SH-SY5Y (cell line): ENCODE measurements at regions not wholly inside any gene's neighbourhood (a gene's known extent, or its start where the extent isn't known, plus 50 kb on each side); places are given as distances from the start of the nearest gene placed in this dataset.

Experiments
- GATA2 ChIP-seq: IDR thresholded peaks from 2 replicates; pipeline ENCODE4 v1.6.1; 2011; ENCODE audit warnings: mild to moderate bottlenecking, low read depth, low read length
- GATA3 ChIP-seq: IDR thresholded peaks from 2 replicates; pipeline ENCODE4 v1.6.1; 2011; ENCODE audit warnings: low read depth, mild to moderate bottlenecking, low read length, moderate library complexity

- TF ChIP-seq GATA2: no peak
- no peak for TF ChIP-seq GATA3
Measured at GRCh38 chr3:159171333-159171732, 369.5 kb downstream of the MFSD1 start.

DNA sequence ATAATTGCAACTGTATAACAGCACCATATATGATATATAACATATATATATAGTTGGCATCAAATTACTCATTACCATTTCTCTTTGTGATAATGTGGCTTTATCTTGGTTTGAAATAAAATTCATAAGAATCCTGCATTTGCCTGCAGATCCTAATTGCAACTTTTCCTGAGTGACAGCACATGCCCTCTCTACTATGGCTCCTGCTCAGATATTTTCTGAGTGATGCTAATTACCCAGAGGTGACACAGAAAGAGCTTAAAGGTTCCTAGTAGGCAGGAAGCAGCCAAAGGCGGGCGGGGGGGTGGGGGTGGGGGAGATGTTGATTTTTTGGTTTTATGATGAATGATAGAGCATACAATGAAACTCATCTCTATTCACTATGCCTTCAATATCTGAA, 370.6 kb downstream of the MFSD1 start:
- TF ChIP-seq GATA2 (no peak), GATA3 (no peak)

DNA sequence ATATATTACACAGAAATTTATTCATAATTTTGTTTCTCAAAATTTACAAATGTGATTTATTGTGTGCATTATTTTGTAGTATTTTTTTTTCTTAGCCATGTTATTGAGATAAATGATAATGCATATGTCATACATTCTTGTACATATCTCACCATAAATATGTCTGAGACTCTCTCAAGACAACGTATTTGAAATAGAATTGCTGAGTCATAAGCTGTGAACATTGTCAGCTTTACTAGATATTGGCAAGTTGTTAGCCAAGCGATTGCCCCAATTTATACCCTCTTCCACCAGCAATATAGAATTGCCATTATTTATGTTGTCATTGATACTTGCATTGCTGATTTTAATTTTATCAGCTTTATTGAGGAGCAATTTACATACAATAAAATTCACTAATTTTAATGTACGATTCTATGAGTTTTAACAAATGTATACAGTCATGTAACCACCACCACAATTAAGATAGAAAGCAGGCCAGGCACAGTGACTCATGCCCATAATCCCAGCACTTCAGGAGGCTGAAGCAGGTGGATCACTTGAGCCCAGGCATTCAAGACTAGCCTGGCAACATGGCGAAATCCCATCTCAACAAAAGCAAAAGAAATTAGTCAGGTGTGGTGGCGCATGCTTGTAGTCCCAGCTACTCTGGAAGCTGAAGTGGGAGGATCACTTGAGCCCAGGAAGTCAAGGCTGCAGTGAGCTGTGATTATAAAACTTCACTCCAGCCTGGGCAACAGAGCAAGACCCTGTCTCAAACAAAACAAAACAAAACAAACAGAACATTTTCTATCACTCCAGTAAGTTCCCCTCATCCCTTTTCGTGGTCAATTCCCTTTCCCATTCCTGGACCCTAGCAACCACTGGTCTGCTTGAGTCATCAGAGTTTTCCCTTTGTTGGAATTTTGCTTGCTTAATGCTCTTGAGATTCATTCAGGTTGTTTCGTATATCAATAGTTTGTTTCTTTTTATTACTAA, 373.1 kb downstream of the MFSD1 start:
- TF ChIP-seq GATA2 (no peak), GATA3 (no peak)

DNA sequence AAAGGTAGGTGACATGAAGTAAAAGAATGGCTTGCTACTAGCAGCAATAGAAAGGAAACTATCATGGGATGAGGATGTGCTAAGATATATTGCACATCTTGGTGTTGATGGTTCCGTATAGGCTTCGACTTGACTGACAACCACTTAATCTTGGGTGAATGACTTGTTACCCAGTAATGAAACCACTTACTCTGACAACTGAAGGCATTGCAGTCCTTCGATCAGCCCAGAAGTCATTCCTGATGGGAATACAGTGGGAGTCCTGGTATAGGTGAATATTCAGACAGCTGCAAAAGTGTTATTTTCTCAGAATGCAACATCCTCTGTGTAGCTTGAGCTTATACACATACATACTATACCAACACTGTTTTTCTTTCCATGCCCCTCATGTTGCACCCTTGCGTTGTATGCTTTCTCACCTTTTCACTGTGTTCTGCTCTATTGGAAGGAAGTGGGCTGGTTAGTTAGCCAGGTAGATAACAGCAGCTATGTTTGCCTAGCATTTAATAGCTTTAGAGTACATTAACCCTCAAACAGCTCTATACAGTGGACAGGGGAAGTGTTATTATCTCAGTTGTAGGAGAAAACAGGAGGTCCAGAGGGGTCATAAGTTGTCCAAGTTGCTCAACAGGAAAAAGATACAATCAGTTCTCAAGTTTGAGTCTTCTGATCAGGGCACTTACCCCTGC, 376.5 kb downstream of the MFSD1 start:
- TF ChIP-seq GATA2 (no peak), GATA3 (no peak)

DNA sequence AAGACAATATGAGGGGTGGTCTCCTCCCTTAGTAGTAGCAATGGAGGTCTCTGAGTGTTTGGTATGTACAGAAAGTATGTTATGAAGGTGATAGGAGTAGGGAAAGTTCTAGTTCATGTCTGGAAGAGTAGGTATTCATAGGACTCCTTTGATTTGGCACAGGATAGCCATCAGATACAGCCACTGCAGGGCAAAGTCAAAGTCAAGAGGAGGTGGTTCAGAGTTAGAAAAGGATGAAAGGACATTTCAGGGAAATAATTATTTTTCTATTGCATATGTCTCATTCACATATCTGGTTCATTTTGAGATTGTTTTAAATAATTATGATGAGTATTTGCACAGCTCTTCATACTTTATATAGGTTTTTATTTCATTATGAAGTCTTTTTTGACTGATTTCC, 381.1 kb downstream of the MFSD1 start:
- no peak for TF ChIP-seq GATA3
- TF ChIP-seq GATA2: no peak

GRCh38 chr3:159185443-159186050, 383.7 kb downstream of the MFSD1 start:
- TF ChIP-seq GATA3 (no peak), GATA2 (no peak)

- TF ChIP-seq GATA3: no peak
- no peak for TF ChIP-seq GATA2
Measured at GRCh38 chr3:159186581-159186980, 384.7 kb downstream of the MFSD1 start.

DNA sequence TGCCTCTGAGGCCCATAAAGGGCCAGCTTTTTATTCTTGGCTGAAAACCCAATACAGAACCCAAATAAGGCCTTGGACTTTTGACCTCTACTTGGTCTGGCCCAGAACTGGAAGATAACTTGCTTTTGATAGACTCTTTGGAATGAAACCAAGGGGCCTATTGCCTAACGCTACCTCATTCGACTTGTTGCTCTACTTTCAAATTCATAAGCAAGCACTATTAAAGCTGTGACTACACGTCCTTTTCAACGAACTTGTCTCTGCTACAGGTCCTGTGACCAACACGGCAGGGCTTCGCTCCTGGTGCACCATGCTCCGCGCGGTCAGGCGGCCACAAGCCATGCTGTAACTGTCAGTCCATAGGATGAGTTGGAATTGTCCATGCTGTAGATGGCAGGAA, 385.4 kb downstream of the MFSD1 start:
- no peak for TF ChIP-seq GATA3
- no peak for TF ChIP-seq GATA2

DNA sequence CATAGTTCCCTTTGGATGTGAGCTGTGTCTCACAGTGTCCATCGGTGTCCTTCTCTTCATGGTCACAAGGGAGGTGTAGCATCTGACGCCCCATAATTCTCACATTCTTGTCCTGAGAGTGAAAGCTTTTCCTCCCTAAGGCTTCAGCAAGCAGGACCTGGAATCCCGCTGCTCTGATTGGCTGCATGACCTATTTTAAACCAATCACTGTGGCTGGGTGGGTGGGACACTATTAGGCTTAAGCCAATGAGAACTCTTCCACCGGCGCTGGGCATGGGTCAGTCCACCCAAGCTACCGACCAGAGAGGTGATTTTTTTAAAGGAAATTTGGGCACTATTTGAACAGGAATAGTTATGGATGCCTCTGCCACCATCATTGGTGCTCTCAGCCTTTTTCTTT, 385.9 kb downstream of the MFSD1 start:
- no peak for TF ChIP-seq GATA2
- no peak for TF ChIP-seq GATA3

- TF ChIP-seq GATA2: no peak
- TF ChIP-seq GATA3: no peak
Measured at GRCh38 chr3:159189994-159190669, 388.3 kb downstream of the MFSD1 start.

GRCh38 chr3:159191447-159191846, 389.6 kb downstream of the MFSD1 start:
- TF ChIP-seq GATA3 (no peak), GATA2 (no peak)

GRCh38 chr3:159196359-159196758, 394.5 kb downstream of the MFSD1 start:
- TF ChIP-seq GATA3: no peak
- TF ChIP-seq GATA2: no peak

DNA sequence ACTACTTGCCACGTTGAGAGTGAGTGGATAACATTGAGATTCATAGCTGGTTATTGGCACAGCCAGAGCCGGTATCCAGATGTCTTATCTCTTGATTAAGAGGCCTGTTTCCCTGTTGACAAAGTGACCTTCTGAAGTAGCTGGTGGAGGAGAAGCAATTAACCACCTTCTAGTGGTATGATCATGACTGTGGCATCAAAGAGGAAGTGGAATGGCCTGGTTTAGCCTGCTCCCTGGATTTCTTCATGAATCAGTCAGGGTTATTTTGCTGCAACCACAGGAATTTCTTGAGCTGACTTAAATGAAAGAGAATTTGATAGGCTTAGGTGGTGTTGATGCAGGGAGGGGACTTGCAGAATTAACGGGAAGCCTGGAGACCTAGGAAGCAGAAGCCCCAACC, 398.3 kb downstream of the MFSD1 start:
- TF ChIP-seq GATA3 (no peak), GATA2 (no peak)

GRCh38 chr3:159208050-159208449, 406.2 kb downstream of the MFSD1 start:
- TF ChIP-seq GATA3: no peak
- no peak for TF ChIP-seq GATA2

- TF ChIP-seq GATA2: no peak
- no peak for TF ChIP-seq GATA3
Measured at GRCh38 chr3:159209459-159209858, 407.6 kb downstream of the MFSD1 start.
